ENCODE measurements at regions not wholly inside any gene's neighbourhood (a gene's known extent, or its start where the extent isn't known, plus 50 kb on each side); places are given as distances from the start of the nearest gene placed in this dataset.

- TF ChIP-seq CTCF (IDR thresholded peaks at IDR 0.05), result no peak
- no peak for TF ChIP-seq ZFX (IDR thresholded peaks at IDR 0.05; ENCODE audit: borderline replicate concordance)
These were observed 311.8 kb upstream of the DMRT1 start for GRCh38 chr9:529731-530130.

Measured in 22Rv1 (cell line).